Upper lobe of left lung (tissue), 4 donors: ENCODE measurements at regions not wholly inside any gene's neighbourhood (a gene's known extent, or its start where the extent isn't known, plus 50 kb on each side); places are given as distances from the start of the nearest gene placed in this dataset.

ENCODE experiments used
- CTCF ChIP-seq, 6 experiments: fragments of 450-650 bp in 4 of 6; fragments of 200-600 bp in 2 of 6; sonication (generic) in 2 of 6; IDR thresholded peaks; one replicate each; pipeline ENCODE4 v1.5.1; 2016 to 2019; ENCODE audit warnings: antibody characterized with exemption in 6 of 6
- POLR2A ChIP-seq, 4 donors: fragments of 450-650 bp; IDR thresholded peaks; one replicate each; pipeline ENCODE4 v1.5.1; 2016 to 2017; ENCODE audit warnings: antibody characterized with exemption in 4 of 4, mild to moderate bottlenecking in 2 of 4

- TF ChIP-seq POLR2A (IDR thresholded peaks at IDR 0.05) (no peak), CTCF (IDR thresholded peaks at IDR 0.05) (peak; percentile 15 to 57 (median 30))
Observed at GRCh38 chr3:84547971-84548970, 410.5 kb upstream of the CADM2 start.
